GM19328 (cell line): ENCODE measurements at regions not wholly inside any gene's neighbourhood (a gene's known extent, or its start where the extent isn't known, plus 50 kb on each side); places are given as distances from the start of the nearest gene placed in this dataset.

Experiments
- ATAC-seq: cut with Tn5 transposase; IDR thresholded peaks from one replicate; pipeline ENCODE4 v1.9.1; 2021; ENCODE audit warnings: mild to moderate bottlenecking, moderate library complexity; ENCODE audit not compliant: unreplicated experiment

GRCh38 chr4:141576585-141577110 lies 59.7 kb upstream of the IL15 start:
- no peak for ATAC-seq

DNA sequence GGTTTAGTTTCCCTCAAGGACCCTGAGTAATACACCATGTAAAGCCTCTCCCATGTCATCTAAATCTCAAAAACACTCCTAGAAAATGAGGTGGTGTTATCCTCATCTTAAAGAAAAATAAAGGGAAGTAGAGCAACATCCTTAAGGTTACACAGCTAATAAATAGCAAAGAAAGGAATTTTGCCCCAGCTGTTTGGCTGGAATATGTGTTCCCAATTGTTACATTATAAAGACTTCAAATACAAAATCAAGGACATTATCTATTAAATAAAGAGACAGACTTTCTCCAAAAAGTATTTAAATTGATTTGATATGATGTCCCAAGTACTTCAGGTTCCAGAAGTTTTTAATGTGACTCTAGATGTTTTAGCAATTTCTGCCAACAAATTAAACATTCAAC lies 57.9 kb upstream of the IL15 start:
- no peak for ATAC-seq

GRCh38 chr4:141580523-141580922 lies 55.9 kb upstream of the IL15 start:
- no peak for ATAC-seq
